ENCODE measurements at regions not wholly inside any gene's neighbourhood (a gene's known extent, or its start where the extent isn't known, plus 50 kb on each side); places are given as distances from the start of the nearest gene placed in this dataset.
"Not testable (repeated sequence)": the region's sequence is repeated elsewhere in the genome, so short reads cannot be mapped to it uniquely, and the experiment has no call there.

DNA sequence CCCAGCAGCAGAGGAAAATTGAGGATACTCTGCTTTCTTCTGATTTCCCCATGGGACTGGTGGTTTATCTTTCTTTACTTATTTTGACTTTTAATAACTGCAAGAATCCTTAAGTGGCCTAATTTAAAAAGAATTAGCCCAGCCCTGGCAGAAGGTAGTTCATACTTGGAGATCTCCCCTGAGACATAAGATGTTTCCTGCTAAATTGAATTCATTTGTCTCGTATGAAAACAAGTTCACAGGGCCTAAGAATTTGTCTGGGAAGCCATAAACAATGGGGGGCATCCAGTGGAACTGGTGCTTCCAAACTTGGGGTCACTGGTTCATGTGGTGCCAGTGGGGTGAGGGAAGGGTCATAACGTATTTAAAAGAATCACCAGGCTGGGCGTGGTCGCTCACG, 283.1 kb upstream of the RASGRP1 start:
- Histone ChIP-seq H3K9me3 (replicated peaks in 1 of 2; ENCODE audit: control insufficient read depth in 1 of 2, insufficient read depth in 1 of 2, low read length in 2 of 2) (no peaks in the 10 kb centered on the region), H2AFZ (ENCODE audit: insufficient read depth, low read depth, low read length, poor library complexity, severe bottlenecking) (no peak overlapping the region), H3K4me2 (replicated peaks; ENCODE audit: extremely low read depth, low read length, poor library complexity, severe bottlenecking) (no peak overlapping the region), H3K4me3 (replicated peaks in 1 of 3; ENCODE audit: low read depth in 2 of 3, low read length in 3 of 3) (no peak overlapping the region), H3K79me2 (ENCODE audit: insufficient read depth, low read length) (no peaks in the 10 kb centered on the region), H3K36me3 (replicated peaks in 1 of 2; ENCODE audit: control insufficient read depth in 1 of 2, insufficient read depth in 2 of 2, low read length in 2 of 2) (no peaks in the 10 kb centered on the region), H3K4me1 (ENCODE audit: control insufficient read depth in 1 of 2, insufficient read depth in 2 of 2, low read length in 2 of 2) (peaks cover 0 to 9% of the 10 kb centered on the region in 2 donors), H3K9ac (ENCODE audit: insufficient read depth, low read length, poor library complexity, severe bottlenecking) (no peak overlapping the region), H3K27ac (ENCODE audit: low read depth in 1 of 2, low read length in 2 of 2) (no peak overlapping the region), H3K27me3 (ENCODE audit: control insufficient read depth in 2 of 2, insufficient read depth in 2 of 2, low read length in 2 of 2) (no peaks in the 10 kb centered on the region), H4K20me1 (ENCODE audit: insufficient read depth, low read length) (no peaks in the 10 kb centered on the region)
- Mint-ChIP-seq H3K27me3 (ENCODE audit: low read depth in 3 of 3) (peaks cover 1 to 3% (median 1%) of the 10 kb centered on the region in 3 donors), H3K36me3 (no peaks in the 10 kb centered on the region), H3K27ac (no peak overlapping the region), H3K4me1 (peaks cover 14% of the 10 kb centered on the region), H3K4me3 (no peak overlapping the region), H3K9me3 (peaks cover 0 to 3% (median 0%) of the 10 kb centered on the region in 7 donors)
- DNase-seq: no peak
- intact Hi-C loops (cut with micrococcal nuclease): no loop called here
- no peak for TF ChIP-seq CTCF (IDR thresholded peaks at IDR 0.05)
- 93% methylated on average over 1 of the region's 5 CpGs for WGBS (ENCODE audit: insufficient coverage)

GRCh38 chr15:38849046-38849445, 284.4 kb upstream of the RASGRP1 start:
- H3K79me2 ChIP-seq (ENCODE audit: insufficient read depth, low read length): no peaks in the 10 kb centered on the region
- WGBS (ENCODE audit: insufficient coverage): 33% methylated on average over 1 of the region's 1 CpG
- H3K4me3 ChIP-seq (replicated peaks in 1 of 3; ENCODE audit: low read depth in 2 of 3, low read length in 3 of 3): no peak overlapping the region
- peaks cover 11% of the 10 kb centered on the region for H3K4me1 Mint-ChIP-seq
- no peak overlapping the region for H3K4me2 ChIP-seq (replicated peaks; ENCODE audit: extremely low read depth, low read length, poor library complexity, severe bottlenecking)
- no peak for TF ChIP-seq CTCF (IDR thresholded peaks at IDR 0.05)
- no peak overlapping the region for H3K4me3 Mint-ChIP-seq
- H4K20me1 ChIP-seq (ENCODE audit: insufficient read depth, low read length): no peaks in the 10 kb centered on the region
- no peaks in the 10 kb centered on the region for H3K36me3 Mint-ChIP-seq
- DNase-seq: no peak
- H3K4me1 ChIP-seq (ENCODE audit: control insufficient read depth in 1 of 2, insufficient read depth in 2 of 2, low read length in 2 of 2): peaks cover 0 to 5% of the 10 kb centered on the region in 2 donors
- H3K36me3 ChIP-seq (replicated peaks in 1 of 2; ENCODE audit: control insufficient read depth in 1 of 2, insufficient read depth in 2 of 2, low read length in 2 of 2): no peaks in the 10 kb centered on the region
- no peak overlapping the region for H3K27ac ChIP-seq (ENCODE audit: low read depth in 1 of 2, low read length in 2 of 2)
- no peak overlapping the region for H2AFZ ChIP-seq (ENCODE audit: insufficient read depth, low read depth, low read length, poor library complexity, severe bottlenecking)
- intact Hi-C loops (cut with micrococcal nuclease): no loop called here
- no peaks in the 10 kb centered on the region for H3K9me3 ChIP-seq (replicated peaks in 1 of 2; ENCODE audit: control insufficient read depth in 1 of 2, insufficient read depth in 1 of 2, low read length in 2 of 2)
- H3K27ac Mint-ChIP-seq: no peak overlapping the region
- H3K9me3 Mint-ChIP-seq: peaks cover 0 to 3% (median 0%) of the 10 kb centered on the region in 7 donors
- H3K9ac ChIP-seq (ENCODE audit: insufficient read depth, low read length, poor library complexity, severe bottlenecking): no peak overlapping the region
- H3K27me3 ChIP-seq (ENCODE audit: control insufficient read depth in 2 of 2, insufficient read depth in 2 of 2, low read length in 2 of 2): no peaks in the 10 kb centered on the region
- peaks cover 1 to 3% (median 1%) of the 10 kb centered on the region in 3 donors for H3K27me3 Mint-ChIP-seq (ENCODE audit: low read depth in 3 of 3)

DNA sequence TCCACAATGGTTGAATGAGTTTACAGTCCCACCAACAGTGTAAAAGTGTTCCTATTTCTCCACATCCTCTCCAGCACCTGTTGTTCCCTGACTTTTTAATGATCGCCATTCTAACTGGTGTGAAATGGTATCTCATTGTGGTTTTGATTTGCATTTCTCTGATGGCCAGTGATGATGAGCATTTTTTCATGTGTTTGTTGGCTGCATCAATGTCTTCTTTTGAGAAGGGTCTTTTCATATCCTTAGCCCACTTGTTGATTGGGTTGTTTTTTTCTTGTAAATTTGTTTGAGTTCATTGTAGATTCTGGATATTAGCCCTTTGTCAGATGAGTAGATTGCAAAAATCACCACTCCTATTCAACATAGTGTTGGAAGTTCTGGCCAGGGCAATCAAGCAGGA, 287.6 kb upstream of the RASGRP1 start:
- H3K27ac ChIP-seq (ENCODE audit: low read depth in 1 of 2, low read length in 2 of 2); H3K27me3 Mint-ChIP-seq (ENCODE audit: low read depth in 3 of 3); H3K27me3 ChIP-seq (ENCODE audit: control insufficient read depth in 2 of 2, insufficient read depth in 2 of 2, low read length in 2 of 2); DNase-seq; H4K20me1 ChIP-seq (ENCODE audit: insufficient read depth, low read length); H3K79me2 ChIP-seq (ENCODE audit: insufficient read depth, low read length); H3K4me1 ChIP-seq (ENCODE audit: control insufficient read depth in 1 of 2, insufficient read depth in 2 of 2, low read length in 2 of 2); H3K4me3 ChIP-seq (replicated peaks in 1 of 3; ENCODE audit: low read depth in 2 of 3, low read length in 3 of 3); H3K4me1 Mint-ChIP-seq; H3K9ac ChIP-seq (ENCODE audit: insufficient read depth, low read length, poor library complexity, severe bottlenecking); H2AFZ ChIP-seq (ENCODE audit: insufficient read depth, low read depth, low read length, poor library complexity, severe bottlenecking); H3K9me3 ChIP-seq (replicated peaks in 1 of 2; ENCODE audit: control insufficient read depth in 1 of 2, insufficient read depth in 1 of 2, low read length in 2 of 2); H3K36me3 Mint-ChIP-seq; H3K9me3 Mint-ChIP-seq; H3K4me3 Mint-ChIP-seq; H3K27ac Mint-ChIP-seq; H3K4me2 ChIP-seq (replicated peaks; ENCODE audit: extremely low read depth, low read length, poor library complexity, severe bottlenecking); H3K36me3 ChIP-seq (replicated peaks in 1 of 2; ENCODE audit: control insufficient read depth in 1 of 2, insufficient read depth in 2 of 2, low read length in 2 of 2); intact Hi-C loops (cut with micrococcal nuclease): not testable (repeated sequence)
- no CpG with 5 or more reads among the region's 1 CpG for WGBS (ENCODE audit: insufficient coverage)
